Activated CD8-positive, alpha-beta T cell treated with anti-CD3 and anti-CD28 coated beads for 36 hours (primary cell): ENCODE measurements at regions not wholly inside any gene's neighbourhood (a gene's known extent, or its start where the extent isn't known, plus 50 kb on each side); places are given as distances from the start of the nearest gene placed in this dataset.

Experiments
- ATAC-seq: fragments of 200-7000 bp; cut with Tn5 transposase; one replicate; pipeline ENCODE4 v1.10.0; 2021; ENCODE audit warnings: mild to moderate bottlenecking, moderate library complexity
- CTCF ChIA-PET: fragments of 350-600 bp; sonication (Branson Sonifier 250); formaldehyde crosslinking; loops from one replicate; lab custom pipeline; 2021; ENCODE audit warnings: antibody characterized with exemption; lab: Charles Lee
- POLR2A ChIA-PET: fragments of 350-600 bp; sonication (Branson Sonifier 250); formaldehyde crosslinking; loops from one replicate; lab custom pipeline; 2021; ENCODE audit warnings: antibody characterized with exemption; lab: Charles Lee
- DNase-seq: peaks from one replicate; pipeline ENCODE4 v3.0.0-alpha.2; 2020
- H3K27ac Mint-ChIP-seq: one replicate; pipeline ENCODE4 v1.8.0; 2021; ENCODE audit warnings: mild to moderate bottlenecking, mixed read lengths
- H3K27me3 Mint-ChIP-seq: one replicate; pipeline ENCODE4 v1.8.0; 2021; ENCODE audit warnings: mixed read lengths
- H3K36me3 Mint-ChIP-seq: one replicate; pipeline ENCODE4 v1.8.0; 2021; ENCODE audit warnings: low read depth, mixed read lengths
- H3K4me1 Mint-ChIP-seq: one replicate; pipeline ENCODE4 v1.8.0; 2021; ENCODE audit warnings: low read depth, mixed read lengths
- H3K4me3 Mint-ChIP-seq: one replicate; pipeline ENCODE4 v1.8.0; 2021; ENCODE audit warnings: mild to moderate bottlenecking, moderate library complexity, mixed read lengths
- H3K9me3 Mint-ChIP-seq: one replicate; pipeline ENCODE4 v1.8.0; 2021; ENCODE audit warnings: mixed read lengths
- CTCF ChIP-seq: fragments of 200-600 bp; IDR thresholded peaks from one replicate; pipeline ENCODE4 v1.8.0; 2022; ENCODE audit warnings: antibody characterized with exemption, mild to moderate bottlenecking
- intact Hi-C: fragments of 100-400 bp; cut with micrococcal nuclease; formaldehyde crosslinking; loops from one replicate; pipeline ENCODE4 v1.10.0; 2022

DNA sequence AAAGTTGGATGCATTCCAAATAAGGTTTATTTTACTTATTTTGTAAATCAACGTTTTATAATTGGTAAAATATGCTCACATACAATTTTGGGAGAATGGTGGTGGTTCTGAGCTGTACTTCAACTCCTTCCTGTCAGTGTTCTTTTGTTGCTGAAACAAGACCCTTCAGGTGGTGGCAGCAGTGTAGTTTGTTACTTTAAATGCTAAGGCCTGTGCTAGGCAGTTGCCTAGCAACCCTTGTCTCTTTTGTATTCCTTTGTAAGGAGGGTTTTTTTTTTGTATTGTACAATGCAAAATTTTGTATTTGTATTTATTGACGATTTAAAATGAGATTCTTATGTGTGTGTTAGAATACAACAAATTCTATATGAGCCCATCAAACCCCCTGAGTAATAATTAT is 166.0 kb upstream of the FAM98A start:
- ATAC-seq (no peak), DNase-seq (no peak)
- Mint-ChIP-seq H3K9me3 (peaks cover 4% of the 10 kb centered on the region), H3K27ac (no peak overlapping the region), H3K4me1 (no peaks in the 10 kb centered on the region), H3K36me3 (no peaks in the 10 kb centered on the region), H3K27me3 (no peaks in the 10 kb centered on the region), H3K4me3 (no peak overlapping the region)
- intact Hi-C loops: no loop called here
- TF ChIP-seq CTCF: no peak
- ChIA-PET POLR2A (no interaction called here), CTCF (no interaction called here)

GRCh38 chr2:33764551-33764950 is 165.5 kb upstream of the FAM98A start:
- no peak for ATAC-seq

GRCh38 chr2:33763671-33764310 is 164.7 kb upstream of the FAM98A start:
- Mint-ChIP-seq H3K27me3 (no peaks in the 10 kb centered on the region), H3K4me1 (no peaks in the 10 kb centered on the region), H3K9me3 (peaks cover 5% of the 10 kb centered on the region), H3K27ac (no peak overlapping the region), H3K4me3 (no peak overlapping the region), H3K36me3 (no peaks in the 10 kb centered on the region)
- no peak for ATAC-seq
- intact Hi-C loops: no loop called here
- ChIA-PET POLR2A (no interaction called here), CTCF (no interaction called here)
- TF ChIP-seq CTCF: no peak
- no peak for DNase-seq

More at GRCh38 chr2:33764551-33764950, 165.5 kb upstream of the FAM98A start:
- H3K27ac Mint-ChIP-seq: no peak overlapping the region
- no peak overlapping the region for H3K4me3 Mint-ChIP-seq
- ChIA-PET POLR2A (no interaction called here), CTCF (no interaction called here)
- H3K36me3 Mint-ChIP-seq: no peaks in the 10 kb centered on the region
- DNase-seq: no peak
- peaks cover 5% of the 10 kb centered on the region for H3K9me3 Mint-ChIP-seq
- no peaks in the 10 kb centered on the region for H3K4me1 Mint-ChIP-seq
- H3K27me3 Mint-ChIP-seq: no peaks in the 10 kb centered on the region
- TF ChIP-seq CTCF: no peak
- intact Hi-C loops: no loop called here

DNA sequence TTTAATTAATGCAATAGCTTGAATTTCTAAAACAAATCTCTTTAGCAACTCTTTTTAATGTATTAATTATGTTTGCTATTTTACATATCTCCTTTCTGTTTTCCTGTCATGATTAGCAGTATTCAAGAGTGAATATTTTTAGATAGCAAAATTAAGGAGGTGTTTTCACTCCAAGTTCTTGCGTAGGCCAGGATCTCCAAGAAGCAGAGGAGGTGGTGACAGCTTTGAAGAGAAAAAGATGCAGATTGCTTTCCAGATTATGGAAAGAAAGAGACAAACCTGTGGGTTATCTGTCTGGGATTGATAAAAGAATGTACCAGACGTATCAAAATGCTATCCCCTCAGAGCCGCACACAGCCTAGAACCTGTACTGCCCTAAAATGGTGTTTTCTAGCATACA is 163.5 kb upstream of the FAM98A start:
- no peaks in the 10 kb centered on the region for H3K27me3 Mint-ChIP-seq
- DNase-seq (no peak), ATAC-seq (no peak)
- H3K27ac Mint-ChIP-seq: no peak overlapping the region
- ChIA-PET CTCF (no interaction called here), POLR2A (no interaction called here)
- H3K36me3 Mint-ChIP-seq: no peaks in the 10 kb centered on the region
- intact Hi-C loops: no loop called here
- no peak overlapping the region for H3K4me3 Mint-ChIP-seq
- H3K4me1 Mint-ChIP-seq: no peaks in the 10 kb centered on the region
- H3K9me3 Mint-ChIP-seq: peaks cover 5% of the 10 kb centered on the region
- TF ChIP-seq CTCF: no peak

- DNase-seq: no peak
- ChIA-PET POLR2A (no interaction called here), CTCF (no interaction called here)
- TF ChIP-seq CTCF: no peak
- Mint-ChIP-seq H3K4me3 (no peak overlapping the region), H3K4me1 (no peaks in the 10 kb centered on the region), H3K36me3 (no peaks in the 10 kb centered on the region), H3K27ac (no peak overlapping the region), H3K27me3 (peaks cover 10% of the 10 kb centered on the region), H3K9me3 (no peaks in the 10 kb centered on the region)
- no peak for ATAC-seq
- intact Hi-C loops: no loop called here
Observed at GRCh38 chr2:33746208-33746800, 147.2 kb upstream of the FAM98A start.
